BE2C (cell line): ENCODE measurements at regions not wholly inside any gene's neighbourhood (a gene's known extent, or its start where the extent isn't known, plus 50 kb on each side); places are given as distances from the start of the nearest gene placed in this dataset.

Experiments
- DNase-seq: peaks from one replicate; pipeline ENCODE4 v3.0.0-alpha.2; 2020
- H3K27me3 ChIP-seq: fragments of 250-450 bp; sonication (Bioruptor Pico); 2 replicates; pipeline ENCODE4 v1.5.1; 2020; ENCODE audit warnings: mild to moderate bottlenecking
- H3K36me3 ChIP-seq: fragments of 250-450 bp; sonication (Bioruptor Pico); 2 replicates; pipeline ENCODE4 v1.5.1; 2020; ENCODE audit warnings: mild to moderate bottlenecking
- H3K4me1 ChIP-seq: fragments of 250-450 bp; sonication (Bioruptor Pico); 2 replicates; pipeline ENCODE4 v1.5.1; 2020
- H3K4me3 ChIP-seq: 2 replicates; pipeline ENCODE4 v1.5.1; 2011; ENCODE audit warnings: low read depth, low read length
- H3K9me3 ChIP-seq: fragments of 250-450 bp; sonication (Bioruptor Pico); 2 replicates; pipeline ENCODE4 v1.5.1; 2020
- TF ChIP-seq, protein P1 (sequence below): IDR thresholded peaks from 2 replicates; pipeline ENCODE4 v1.5.1; 2012; ENCODE audit warnings: mild to moderate bottlenecking, low read depth, low read length

DNA sequence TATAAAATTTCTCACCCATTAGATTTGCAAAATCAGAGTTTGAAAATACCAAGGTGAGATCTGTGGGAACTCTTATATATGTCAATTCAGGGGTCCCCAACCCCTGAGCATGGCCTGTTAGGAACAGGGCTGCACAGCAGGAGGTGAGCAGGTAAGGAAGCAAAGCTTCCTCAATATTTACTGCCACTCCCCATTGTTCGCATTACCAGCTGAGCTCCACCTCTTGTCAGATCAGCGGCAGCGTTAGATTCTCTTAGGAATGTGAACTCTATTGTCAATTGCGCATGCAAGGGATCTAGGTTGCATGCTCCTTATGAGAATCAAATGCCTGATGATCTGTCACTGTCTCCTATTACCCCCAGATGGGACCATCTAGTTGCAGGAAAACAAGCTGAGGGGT lies 376.6 kb downstream of the LMO4 start:
- Histone ChIP-seq H3K27me3 (no peaks in the 10 kb centered on the region), H3K9me3 (no peaks in the 10 kb centered on the region), H3K4me3 (no peak overlapping the region), H3K36me3 (no peaks in the 10 kb centered on the region), H3K4me1 (no peaks in the 10 kb centered on the region)
- DNase-seq = no peak
- TF ChIP-seq, protein P1, sequence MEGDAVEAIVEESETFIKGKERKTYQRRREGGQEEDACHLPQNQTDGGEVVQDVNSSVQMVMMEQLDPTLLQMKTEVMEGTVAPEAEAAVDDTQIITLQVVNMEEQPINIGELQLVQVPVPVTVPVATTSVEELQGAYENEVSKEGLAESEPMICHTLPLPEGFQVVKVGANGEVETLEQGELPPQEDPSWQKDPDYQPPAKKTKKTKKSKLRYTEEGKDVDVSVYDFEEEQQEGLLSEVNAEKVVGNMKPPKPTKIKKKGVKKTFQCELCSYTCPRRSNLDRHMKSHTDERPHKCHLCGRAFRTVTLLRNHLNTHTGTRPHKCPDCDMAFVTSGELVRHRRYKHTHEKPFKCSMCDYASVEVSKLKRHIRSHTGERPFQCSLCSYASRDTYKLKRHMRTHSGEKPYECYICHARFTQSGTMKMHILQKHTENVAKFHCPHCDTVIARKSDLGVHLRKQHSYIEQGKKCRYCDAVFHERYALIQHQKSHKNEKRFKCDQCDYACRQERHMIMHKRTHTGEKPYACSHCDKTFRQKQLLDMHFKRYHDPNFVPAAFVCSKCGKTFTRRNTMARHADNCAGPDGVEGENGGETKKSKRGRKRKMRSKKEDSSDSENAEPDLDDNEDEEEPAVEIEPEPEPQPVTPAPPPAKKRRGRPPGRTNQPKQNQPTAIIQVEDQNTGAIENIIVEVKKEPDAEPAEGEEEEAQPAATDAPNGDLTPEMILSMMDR = no peak

- no peaks in the 10 kb centered on the region for H3K4me1 ChIP-seq
- no peaks in the 10 kb centered on the region for H3K9me3 ChIP-seq
- TF ChIP-seq, protein P1 = no peak
- no peaks in the 10 kb centered on the region for H3K27me3 ChIP-seq
- H3K4me3 ChIP-seq = no peak overlapping the region
- no peak for DNase-seq
- H3K36me3 ChIP-seq = no peaks in the 10 kb centered on the region
Measured at GRCh38 chr1:87706203-87706602, 377.5 kb downstream of the LMO4 start.

- no peak overlapping the region for H3K4me3 ChIP-seq
Measured at GRCh38 chr1:87706779-87707228, 378.1 kb downstream of the LMO4 start.

DNA sequence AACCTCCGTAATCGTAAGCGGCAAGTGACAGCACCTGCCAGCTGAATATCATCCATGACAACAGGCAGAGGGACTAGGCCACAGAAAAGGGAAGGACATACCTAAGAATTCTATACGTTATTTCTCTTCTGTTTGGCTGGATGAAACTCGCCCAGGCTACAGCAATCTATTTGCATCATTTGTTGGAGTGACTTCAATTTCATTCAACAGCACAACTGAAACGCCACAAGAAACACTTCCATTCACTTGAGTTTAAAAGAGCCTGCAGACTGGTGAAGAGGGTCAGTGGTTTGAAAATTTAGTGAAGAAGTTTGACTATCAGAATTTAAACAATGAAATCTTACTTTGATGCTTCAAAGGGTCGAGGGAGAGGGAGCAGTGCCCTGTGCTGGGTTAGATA lies 378.7 kb downstream of the LMO4 start:
- no peaks in the 10 kb centered on the region for H3K4me1 ChIP-seq
- no peak overlapping the region for H3K4me3 ChIP-seq
- no peaks in the 10 kb centered on the region for H3K27me3 ChIP-seq
- no peaks in the 10 kb centered on the region for H3K36me3 ChIP-seq
- TF ChIP-seq, protein P1 = no peak
- H3K9me3 ChIP-seq = no peaks in the 10 kb centered on the region
- no peak for DNase-seq

More at GRCh38 chr1:87706779-87707228, 378.1 kb downstream of the LMO4 start:
- no peaks in the 10 kb centered on the region for H3K9me3 ChIP-seq
- DNase-seq = no peak
- H3K27me3 ChIP-seq = no peaks in the 10 kb centered on the region
- H3K4me1 ChIP-seq = no peaks in the 10 kb centered on the region
- no peaks in the 10 kb centered on the region for H3K36me3 ChIP-seq
- TF ChIP-seq, protein P1 = no peak

GRCh38 chr1:87712261-87713010 lies 383.8 kb downstream of the LMO4 start:
- TF ChIP-seq, protein P1 = no peak
- Histone ChIP-seq H3K4me3 (no peak overlapping the region), H3K27me3 (no peaks in the 10 kb centered on the region), H3K4me1 (no peaks in the 10 kb centered on the region), H3K9me3 (no peaks in the 10 kb centered on the region), H3K36me3 (no peaks in the 10 kb centered on the region)
- no peak for DNase-seq

- no peaks in the 10 kb centered on the region for H3K4me1 ChIP-seq
- no peak for DNase-seq
- no peak overlapping the region for H3K4me3 ChIP-seq
- TF ChIP-seq, protein P1 = no peak
- no peaks in the 10 kb centered on the region for H3K9me3 ChIP-seq
- H3K27me3 ChIP-seq = no peaks in the 10 kb centered on the region
- no peaks in the 10 kb centered on the region for H3K36me3 ChIP-seq
Measured at GRCh38 chr1:87714278-87714677, 385.6 kb downstream of the LMO4 start.
